Fibroblast of villous mesenchyme (primary cell): ENCODE measurements at regions not wholly inside any gene's neighbourhood (a gene's known extent, or its start where the extent isn't known, plus 50 kb on each side); places are given as distances from the start of the nearest gene placed in this dataset.

Experiments
- DNase-seq: peaks from one replicate; pipeline ENCODE4 v3.0.0-alpha.2; 2010; ENCODE audit warnings: low read depth
- H3K4me3 ChIP-seq: 2 replicates; pipeline ENCODE4 v1.5.1; 2011; ENCODE audit warnings: low read depth, mild to moderate bottlenecking, low read length
- TF ChIP-seq, protein P1 (sequence below): IDR thresholded peaks from 2 replicates; pipeline ENCODE4 v1.5.1; 2012; ENCODE audit warnings: low read depth, mild to moderate bottlenecking, low read length; ENCODE audit not compliant: insufficient read depth

- TF ChIP-seq, protein P1, sequence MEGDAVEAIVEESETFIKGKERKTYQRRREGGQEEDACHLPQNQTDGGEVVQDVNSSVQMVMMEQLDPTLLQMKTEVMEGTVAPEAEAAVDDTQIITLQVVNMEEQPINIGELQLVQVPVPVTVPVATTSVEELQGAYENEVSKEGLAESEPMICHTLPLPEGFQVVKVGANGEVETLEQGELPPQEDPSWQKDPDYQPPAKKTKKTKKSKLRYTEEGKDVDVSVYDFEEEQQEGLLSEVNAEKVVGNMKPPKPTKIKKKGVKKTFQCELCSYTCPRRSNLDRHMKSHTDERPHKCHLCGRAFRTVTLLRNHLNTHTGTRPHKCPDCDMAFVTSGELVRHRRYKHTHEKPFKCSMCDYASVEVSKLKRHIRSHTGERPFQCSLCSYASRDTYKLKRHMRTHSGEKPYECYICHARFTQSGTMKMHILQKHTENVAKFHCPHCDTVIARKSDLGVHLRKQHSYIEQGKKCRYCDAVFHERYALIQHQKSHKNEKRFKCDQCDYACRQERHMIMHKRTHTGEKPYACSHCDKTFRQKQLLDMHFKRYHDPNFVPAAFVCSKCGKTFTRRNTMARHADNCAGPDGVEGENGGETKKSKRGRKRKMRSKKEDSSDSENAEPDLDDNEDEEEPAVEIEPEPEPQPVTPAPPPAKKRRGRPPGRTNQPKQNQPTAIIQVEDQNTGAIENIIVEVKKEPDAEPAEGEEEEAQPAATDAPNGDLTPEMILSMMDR = no peak
- no peak overlapping the region for H3K4me3 ChIP-seq
- no peak for DNase-seq
Observed at GRCh38 chr13:62038214-62038613, 622.6 kb upstream of the PCDH20 start.

GRCh38 chr13:62035981-62036380 is 620.3 kb upstream of the PCDH20 start:
- H3K4me3 ChIP-seq = no peak overlapping the region
- no peak for DNase-seq

DNA sequence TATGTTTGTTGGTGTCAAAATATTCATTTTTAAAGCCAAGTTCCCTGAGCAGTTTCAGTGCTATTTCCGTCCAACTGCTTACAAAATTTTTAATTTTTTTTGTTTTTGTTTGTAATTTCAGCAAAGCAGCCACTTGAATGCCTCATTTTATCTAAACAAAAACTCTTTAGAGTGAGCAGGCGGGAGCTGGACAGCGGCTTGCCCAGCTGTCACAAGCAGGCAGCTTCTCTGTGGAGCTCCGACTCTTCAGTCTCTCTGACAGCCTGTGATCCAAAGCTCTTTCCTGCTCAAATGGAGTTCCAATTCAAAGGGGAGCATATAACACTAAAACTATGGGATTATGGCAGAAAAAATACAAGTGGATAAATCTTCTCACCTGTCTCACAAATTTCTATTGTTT is 618.3 kb upstream of the PCDH20 start:
- DNase-seq = no peak
- TF ChIP-seq, protein P1 = no peak
- H3K4me3 ChIP-seq = no peak overlapping the region

More at GRCh38 chr13:62035981-62036380, 620.3 kb upstream of the PCDH20 start:
- TF ChIP-seq, protein P1 = no peak

- TF ChIP-seq, protein P1 = no peak
Observed at GRCh38 chr13:62022369-62022768, 606.7 kb upstream of the PCDH20 start.

DNA sequence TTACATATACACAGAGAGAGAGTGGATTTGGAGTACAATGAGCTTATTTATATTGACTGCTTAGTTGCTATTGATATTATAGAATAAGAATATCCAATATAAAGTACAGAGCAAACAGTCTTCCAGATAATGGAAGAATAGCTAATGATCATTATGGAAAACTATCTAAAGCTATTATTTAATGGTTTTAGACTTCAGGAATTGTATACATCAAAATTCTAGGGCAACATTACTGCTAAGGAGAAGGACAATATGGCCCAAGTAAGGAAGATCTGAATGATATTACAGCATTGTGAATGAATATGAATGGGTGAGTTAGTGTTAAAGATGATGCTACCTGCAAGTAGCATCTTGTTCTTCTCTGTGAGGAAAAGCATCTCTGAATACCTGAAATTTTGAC is 604.2 kb upstream of the PCDH20 start:
- no peak for DNase-seq
- H3K4me3 ChIP-seq = no peak overlapping the region
- TF ChIP-seq, protein P1 = no peak

More at GRCh38 chr13:62022369-62022768, 606.7 kb upstream of the PCDH20 start:
- H3K4me3 ChIP-seq = no peak overlapping the region
- DNase-seq = no peak

GRCh38 chr13:62014299-62014698 is 598.6 kb upstream of the PCDH20 start:
- TF ChIP-seq, protein P1 = no peak
- no peak for DNase-seq
- no peak overlapping the region for H3K4me3 ChIP-seq

- H3K4me3 ChIP-seq = no peak overlapping the region
- no peak for DNase-seq
- TF ChIP-seq, protein P1 = no peak
Observed at GRCh38 chr13:62003452-62003851, 587.8 kb upstream of the PCDH20 start.
